NCI-H1105 (cell line): ENCODE measurements at regions not wholly inside any gene's neighbourhood (a gene's known extent, or its start where the extent isn't known, plus 50 kb on each side); places are given as distances from the start of the nearest gene placed in this dataset.

ENCODE experiments used
- DNase-seq: peaks from one replicate; lab custom pipeline; 2025; lab: John Stamatoyannopoulos, UW

- DNase-seq, result no peak
Measured at GRCh38 chr5:89036704-89037489, 153.9 kb upstream of the MEF2C start.

GRCh38 chr5:89036166-89036565 lies 153.2 kb upstream of the MEF2C start:
- DNase-seq, result no peak

GRCh38 chr5:89034588-89034987 lies 151.6 kb upstream of the MEF2C start:
- DNase-seq, result no peak

GRCh38 chr5:89030798-89031197 lies 147.8 kb upstream of the MEF2C start:
- no peak for DNase-seq

GRCh38 chr5:89028595-89029285 lies 145.8 kb upstream of the MEF2C start:
- no peak for DNase-seq

- no peak for DNase-seq
Measured at GRCh38 chr5:89024045-89024444, 141.1 kb upstream of the MEF2C start.

GRCh38 chr5:89020926-89021610 lies 138.1 kb upstream of the MEF2C start:
- DNase-seq, result no peak

GRCh38 chr5:89016741-89017303 lies 133.8 kb upstream of the MEF2C start:
- DNase-seq, result no peak

- DNase-seq, result no peak
Measured at GRCh38 chr5:89015409-89015808, 132.4 kb upstream of the MEF2C start.

GRCh38 chr5:89011778-89012711 lies 129.1 kb upstream of the MEF2C start:
- no peak for DNase-seq

GRCh38 chr5:89010512-89010911 lies 127.5 kb upstream of the MEF2C start:
- DNase-seq, result no peak

GRCh38 chr5:89008291-89008690 lies 125.3 kb upstream of the MEF2C start:
- DNase-seq, result no peak

- no peak for DNase-seq
Measured at GRCh38 chr5:89005990-89006389, 123.0 kb upstream of the MEF2C start.

GRCh38 chr5:89004379-89004778 lies 121.4 kb upstream of the MEF2C start:
- no peak for DNase-seq

- no peak for DNase-seq
Measured at GRCh38 chr5:89003563-89004036, 120.6 kb upstream of the MEF2C start.

- no peak for DNase-seq
Measured at GRCh38 chr5:88999853-89000252, 116.9 kb upstream of the MEF2C start.

GRCh38 chr5:88997937-88998336 lies 115.0 kb upstream of the MEF2C start:
- DNase-seq, result no peak

- DNase-seq, result no peak
Measured at GRCh38 chr5:88984040-88984439, 101.1 kb upstream of the MEF2C start.

- DNase-seq, result no peak
Measured at GRCh38 chr5:88979726-88980125, 96.7 kb upstream of the MEF2C start.

GRCh38 chr5:88979244-88979643 lies 96.3 kb upstream of the MEF2C start:
- DNase-seq, result no peak

GRCh38 chr5:88976914-88977313 lies 93.9 kb upstream of the MEF2C start:
- DNase-seq, result no peak
